ENCODE measurements at regions not wholly inside any gene's neighbourhood (a gene's known extent, or its start where the extent isn't known, plus 50 kb on each side); places are given as distances from the start of the nearest gene placed in this dataset.

- no peak for TF ChIP-seq POLR2AphosphoS5 (IDR thresholded peaks at IDR 0.05; ENCODE audit: low read depth, low read length)
- TF ChIP-seq SIN3A (IDR thresholded peaks at IDR 0.05; ENCODE audit: borderline replicate concordance, insufficient read depth, low read length): no peak
These were observed 203.1 kb downstream of the LARP7 start for GRCh38 chr4:112840061-112840460.

Measured in PFSK-1 (cell line).